ENCODE measurements at regions not wholly inside any gene's neighbourhood (a gene's known extent, or its start where the extent isn't known, plus 50 kb on each side); places are given as distances from the start of the nearest gene placed in this dataset.

DNA sequence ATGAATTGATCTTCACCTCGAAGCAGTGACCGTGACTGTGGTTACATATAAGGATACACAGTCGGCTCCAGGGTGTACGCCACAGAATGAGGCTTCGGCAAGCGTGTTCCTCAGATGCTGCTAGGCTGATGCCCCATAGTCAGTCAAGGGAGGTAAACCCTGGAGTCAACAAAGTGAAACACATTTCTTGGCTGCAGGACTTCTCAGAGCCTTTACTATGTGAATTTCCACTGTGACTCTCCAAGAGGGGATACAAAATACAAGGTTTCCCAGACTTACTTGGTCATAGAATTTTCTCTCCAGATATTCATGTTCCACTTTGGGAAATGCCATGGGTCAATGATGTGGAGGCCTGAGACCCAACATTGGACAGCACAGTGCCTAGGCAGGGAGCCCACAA is 260.6 kb downstream of the BCL11B start:
- no peak overlapping the region for H3K4me3 ChIP-seq
- WGBS, 2 donors, result 89 to 96% methylated on average over 6 of the region's 6 CpGs

GRCh38 chr14:99012703-99013102 is 259.3 kb downstream of the BCL11B start:
- Histone ChIP-seq H3K9me3 (ENCODE audit: control insufficient read depth in 4 of 4, insufficient read depth in 3 of 4, low read length in 3 of 4) (peaks cover 0 to 2% (median under 1%) of the 10 kb centered on the region in 4 donors), H3K27ac (ENCODE audit: low read depth in 1 of 2, low read length in 1 of 2) (no peak overlapping the region), H3K9ac (ENCODE audit: insufficient read depth in 1 of 2, low read length in 2 of 2) (no peak overlapping the region), H3K36me3 (ENCODE audit: control insufficient read depth in 4 of 4, insufficient read depth in 4 of 4, low read length in 4 of 4) (no peaks in the 10 kb centered on the region), H3K27me3 (ENCODE audit: control insufficient read depth in 3 of 3, insufficient read depth in 3 of 3, low read length in 2 of 3) (no peaks in the 10 kb centered on the region), H3K4me3 (no peak overlapping the region), H3K4me1 (ENCODE audit: control insufficient read depth in 5 of 5, insufficient read depth in 5 of 5, low read length in 5 of 5) (no peaks in the 10 kb centered on the region)
- ATAC-seq (ENCODE audit: insufficient read depth, low FRiP score), result no peak
- 90 to 93% methylated on average over 12 of the region's 12 CpGs for WGBS, 2 donors
- no peak for DNase-seq
- TF ChIP-seq, protein P1, sequence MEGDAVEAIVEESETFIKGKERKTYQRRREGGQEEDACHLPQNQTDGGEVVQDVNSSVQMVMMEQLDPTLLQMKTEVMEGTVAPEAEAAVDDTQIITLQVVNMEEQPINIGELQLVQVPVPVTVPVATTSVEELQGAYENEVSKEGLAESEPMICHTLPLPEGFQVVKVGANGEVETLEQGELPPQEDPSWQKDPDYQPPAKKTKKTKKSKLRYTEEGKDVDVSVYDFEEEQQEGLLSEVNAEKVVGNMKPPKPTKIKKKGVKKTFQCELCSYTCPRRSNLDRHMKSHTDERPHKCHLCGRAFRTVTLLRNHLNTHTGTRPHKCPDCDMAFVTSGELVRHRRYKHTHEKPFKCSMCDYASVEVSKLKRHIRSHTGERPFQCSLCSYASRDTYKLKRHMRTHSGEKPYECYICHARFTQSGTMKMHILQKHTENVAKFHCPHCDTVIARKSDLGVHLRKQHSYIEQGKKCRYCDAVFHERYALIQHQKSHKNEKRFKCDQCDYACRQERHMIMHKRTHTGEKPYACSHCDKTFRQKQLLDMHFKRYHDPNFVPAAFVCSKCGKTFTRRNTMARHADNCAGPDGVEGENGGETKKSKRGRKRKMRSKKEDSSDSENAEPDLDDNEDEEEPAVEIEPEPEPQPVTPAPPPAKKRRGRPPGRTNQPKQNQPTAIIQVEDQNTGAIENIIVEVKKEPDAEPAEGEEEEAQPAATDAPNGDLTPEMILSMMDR (IDR thresholded peaks at IDR 0.05; ENCODE audit: control extremely low read depth, extremely low read depth), result no peak

More for the DNA sequence above, 260.6 kb downstream of the BCL11B start:
- Histone ChIP-seq H3K9ac (ENCODE audit: insufficient read depth in 1 of 2, low read length in 2 of 2) (no peak overlapping the region), H3K9me3 (ENCODE audit: control insufficient read depth in 4 of 4, insufficient read depth in 3 of 4, low read length in 3 of 4) (peaks cover 0 to 4% (median under 1%) of the 10 kb centered on the region in 4 donors), H3K36me3 (ENCODE audit: control insufficient read depth in 4 of 4, insufficient read depth in 4 of 4, low read length in 4 of 4) (no peaks in the 10 kb centered on the region), H3K27me3 (ENCODE audit: control insufficient read depth in 3 of 3, insufficient read depth in 3 of 3, low read length in 2 of 3) (no peaks in the 10 kb centered on the region), H3K27ac (ENCODE audit: low read depth in 1 of 2, low read length in 1 of 2) (no peak overlapping the region), H3K4me1 (ENCODE audit: control insufficient read depth in 5 of 5, insufficient read depth in 5 of 5, low read length in 5 of 5) (no peaks in the 10 kb centered on the region)
- DNase-seq (no peak), ATAC-seq (ENCODE audit: insufficient read depth, low FRiP score) (no peak)
- TF ChIP-seq, protein P1 (IDR thresholded peaks at IDR 0.05; ENCODE audit: control extremely low read depth, extremely low read depth), result no peak

DNA sequence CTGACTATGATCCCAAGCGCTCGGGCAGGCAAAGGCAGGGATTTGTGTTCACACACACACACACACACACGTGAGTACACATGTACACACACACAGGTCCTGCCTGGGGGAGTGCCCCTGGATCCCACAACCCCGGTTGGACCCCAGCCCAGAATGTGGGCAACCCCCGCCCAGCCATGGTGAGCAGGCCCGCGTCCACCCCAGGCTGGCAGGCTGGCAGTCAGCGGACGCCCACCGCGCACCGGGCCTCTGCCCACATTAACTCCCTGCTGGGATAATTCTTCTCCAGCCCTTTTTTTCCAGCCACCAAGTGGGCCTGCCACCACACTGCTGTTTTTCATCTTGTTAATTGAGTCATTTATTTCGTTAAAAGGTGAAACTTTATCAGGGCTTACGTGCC is 256.2 kb downstream of the BCL11B start:
- no peak for DNase-seq
- Histone ChIP-seq H3K4me3 (no peak overlapping the region), H3K9ac (ENCODE audit: insufficient read depth in 1 of 2, low read length in 2 of 2) (no peak overlapping the region), H3K9me3 (ENCODE audit: control insufficient read depth in 4 of 4, insufficient read depth in 3 of 4, low read length in 3 of 4) (no peaks in the 10 kb centered on the region), H3K27ac (ENCODE audit: low read depth in 1 of 2, low read length in 1 of 2) (no peak overlapping the region), H3K36me3 (ENCODE audit: control insufficient read depth in 4 of 4, insufficient read depth in 4 of 4, low read length in 4 of 4) (no peaks in the 10 kb centered on the region), H3K4me1 (ENCODE audit: control insufficient read depth in 5 of 5, insufficient read depth in 5 of 5, low read length in 5 of 5) (no peaks in the 10 kb centered on the region), H3K27me3 (ENCODE audit: control insufficient read depth in 3 of 3, insufficient read depth in 3 of 3, low read length in 2 of 3) (no peaks in the 10 kb centered on the region)
- WGBS, 2 donors, result 84 to 88% methylated on average over 14 of the region's 14 CpGs
- ATAC-seq (ENCODE audit: insufficient read depth, low FRiP score), result no peak
- TF ChIP-seq, protein P1 (IDR thresholded peaks at IDR 0.05; ENCODE audit: control extremely low read depth, extremely low read depth), result no peak

GRCh38 chr14:99023371-99023770 is 248.6 kb downstream of the BCL11B start:
- TF ChIP-seq, protein P1 (IDR thresholded peaks at IDR 0.05; ENCODE audit: control extremely low read depth, extremely low read depth), result no peak
- 37 to 43% methylated on average over 1 of the region's 1 CpG for WGBS, 2 donors
- ATAC-seq (ENCODE audit: insufficient read depth, low FRiP score) (no peak), DNase-seq (no peak)
- Histone ChIP-seq H3K9me3 (ENCODE audit: control insufficient read depth in 4 of 4, insufficient read depth in 3 of 4, low read length in 3 of 4) (peaks cover 0 to 2% (median 0%) of the 10 kb centered on the region in 4 donors), H3K9ac (ENCODE audit: insufficient read depth in 1 of 2, low read length in 2 of 2) (no peak overlapping the region), H3K27ac (ENCODE audit: low read depth in 1 of 2, low read length in 1 of 2) (no peak overlapping the region), H3K4me1 (ENCODE audit: control insufficient read depth in 5 of 5, insufficient read depth in 5 of 5, low read length in 5 of 5) (no peaks in the 10 kb centered on the region), H3K27me3 (ENCODE audit: control insufficient read depth in 3 of 3, insufficient read depth in 3 of 3, low read length in 2 of 3) (no peaks in the 10 kb centered on the region), H3K4me3 (no peak overlapping the region), H3K36me3 (ENCODE audit: control insufficient read depth in 4 of 4, insufficient read depth in 4 of 4, low read length in 4 of 4) (no peaks in the 10 kb centered on the region)

Measured in lung (tissue), 11 donors.